ENCODE measurements at regions not wholly inside any gene's neighbourhood (a gene's known extent, or its start where the extent isn't known, plus 50 kb on each side); places are given as distances from the start of the nearest gene placed in this dataset.

DNA sequence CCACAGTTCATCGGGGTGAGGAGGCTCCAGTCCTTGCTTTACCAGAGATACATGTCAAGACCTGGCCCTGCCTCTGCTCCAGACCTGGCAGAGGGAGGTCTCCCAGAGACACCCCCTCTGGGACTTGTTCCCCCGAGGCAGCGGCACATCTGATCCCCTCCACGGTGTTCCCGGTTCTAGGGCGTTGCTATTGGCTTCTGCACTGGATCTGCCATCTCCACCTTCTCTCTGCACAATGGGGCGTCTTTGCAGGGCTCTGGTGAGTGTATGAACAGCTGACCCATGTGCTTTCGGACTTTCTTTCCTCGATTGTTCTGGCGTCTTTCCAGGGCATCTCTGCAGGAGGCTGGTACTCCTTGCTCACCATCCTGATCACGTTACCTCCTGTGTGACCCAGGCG is 930.4 kb downstream of the TBC1D22A start:
- TF ChIP-seq, protein P1, sequence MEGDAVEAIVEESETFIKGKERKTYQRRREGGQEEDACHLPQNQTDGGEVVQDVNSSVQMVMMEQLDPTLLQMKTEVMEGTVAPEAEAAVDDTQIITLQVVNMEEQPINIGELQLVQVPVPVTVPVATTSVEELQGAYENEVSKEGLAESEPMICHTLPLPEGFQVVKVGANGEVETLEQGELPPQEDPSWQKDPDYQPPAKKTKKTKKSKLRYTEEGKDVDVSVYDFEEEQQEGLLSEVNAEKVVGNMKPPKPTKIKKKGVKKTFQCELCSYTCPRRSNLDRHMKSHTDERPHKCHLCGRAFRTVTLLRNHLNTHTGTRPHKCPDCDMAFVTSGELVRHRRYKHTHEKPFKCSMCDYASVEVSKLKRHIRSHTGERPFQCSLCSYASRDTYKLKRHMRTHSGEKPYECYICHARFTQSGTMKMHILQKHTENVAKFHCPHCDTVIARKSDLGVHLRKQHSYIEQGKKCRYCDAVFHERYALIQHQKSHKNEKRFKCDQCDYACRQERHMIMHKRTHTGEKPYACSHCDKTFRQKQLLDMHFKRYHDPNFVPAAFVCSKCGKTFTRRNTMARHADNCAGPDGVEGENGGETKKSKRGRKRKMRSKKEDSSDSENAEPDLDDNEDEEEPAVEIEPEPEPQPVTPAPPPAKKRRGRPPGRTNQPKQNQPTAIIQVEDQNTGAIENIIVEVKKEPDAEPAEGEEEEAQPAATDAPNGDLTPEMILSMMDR (conservative IDR thresholded peaks at IDR 0.05), result no peak
- peaks cover 3% of the 10 kb centered on the region for H3K9me3 Mint-ChIP-seq
- no peak for DNase-seq (ENCODE audit: low read depth, low spot score)

DNA sequence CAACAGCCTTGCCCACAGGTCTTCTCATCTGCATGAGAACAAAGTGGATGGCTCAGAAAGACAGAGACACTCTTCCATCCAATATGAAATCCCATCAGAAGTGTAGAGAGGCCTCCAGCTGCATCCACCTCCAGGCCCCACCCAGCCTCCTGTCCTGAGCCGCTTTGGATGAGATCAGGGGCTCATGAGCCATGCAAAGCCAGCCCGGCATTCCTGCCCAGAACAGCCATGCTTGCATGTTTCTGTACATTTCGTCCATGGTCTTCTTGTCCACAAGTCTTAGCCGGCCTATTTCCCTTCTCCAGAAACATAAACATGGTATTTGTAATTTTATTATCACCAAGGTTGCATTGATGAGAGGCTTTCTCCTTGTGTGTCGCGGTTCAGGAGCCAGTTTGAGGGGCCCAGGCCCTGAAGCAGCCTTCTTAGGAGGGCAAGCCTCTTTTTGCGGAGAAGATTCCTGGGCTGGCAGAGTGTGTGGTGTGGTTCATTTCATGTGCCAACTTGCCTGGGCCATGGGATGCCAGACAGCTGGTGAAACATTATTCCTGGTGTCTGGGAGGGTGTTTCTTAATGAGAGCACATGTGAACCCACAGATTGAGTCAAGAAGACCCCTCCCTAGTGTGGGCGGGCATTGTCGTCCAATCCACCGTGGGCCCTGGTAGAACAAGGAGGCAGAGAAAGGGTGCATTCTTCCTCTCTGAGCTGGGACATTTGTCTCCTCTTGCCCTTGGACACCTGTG is 928.9 kb downstream of the TBC1D22A start:
- no peak for DNase-seq (ENCODE audit: low read depth, low spot score)
- H3K4me3 Mint-ChIP-seq, result no peak overlapping the region
- H3K4me1 Mint-ChIP-seq, result no peaks in the 10 kb centered on the region
- no peaks in the 10 kb centered on the region for H3K36me3 Mint-ChIP-seq (ENCODE audit: low read depth)
- H3K27ac Mint-ChIP-seq (ENCODE audit: unreplicated experiment), result no peak overlapping the region
- TF ChIP-seq, protein P1 (conservative IDR thresholded peaks at IDR 0.05), result no peak
- peaks cover 3% of the 10 kb centered on the region for H3K27me3 Mint-ChIP-seq (ENCODE audit: low read depth)
- peaks cover 6% of the 10 kb centered on the region for H3K9me3 Mint-ChIP-seq

More for the DNA sequence above, 930.4 kb downstream of the TBC1D22A start:
- Mint-ChIP-seq H3K4me1 (no peaks in the 10 kb centered on the region), H3K36me3 (ENCODE audit: low read depth) (no peaks in the 10 kb centered on the region), H3K4me3 (no peak overlapping the region), H3K27me3 (ENCODE audit: low read depth) (no peaks in the 10 kb centered on the region), H3K27ac (ENCODE audit: unreplicated experiment) (no peak overlapping the region)

DNA sequence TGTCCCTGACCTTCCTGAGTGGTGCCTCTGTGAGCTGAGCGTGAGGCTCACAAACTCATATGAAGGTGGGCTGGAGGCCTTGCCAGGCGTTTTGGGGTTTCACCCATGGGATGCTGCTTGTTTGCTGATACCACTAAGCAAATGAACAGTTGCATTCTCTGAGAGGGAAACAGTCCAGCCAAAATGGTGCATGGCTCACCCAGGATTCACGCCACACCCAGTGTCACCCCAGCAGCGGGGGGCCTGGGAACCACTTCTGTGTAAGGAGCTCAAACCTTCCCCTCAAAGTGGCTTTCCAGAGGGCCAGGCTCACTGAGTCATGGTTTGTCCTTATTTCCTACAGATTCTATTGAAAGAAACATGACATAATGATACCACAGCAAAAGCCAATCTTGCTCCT is 928.1 kb downstream of the TBC1D22A start:
- H3K27ac Mint-ChIP-seq (ENCODE audit: unreplicated experiment), result no peak overlapping the region
- peaks cover 7% of the 10 kb centered on the region for H3K9me3 Mint-ChIP-seq
- TF ChIP-seq, protein P1 (conservative IDR thresholded peaks at IDR 0.05), result no peak
- no peak overlapping the region for H3K4me3 Mint-ChIP-seq
- H3K4me1 Mint-ChIP-seq, result no peaks in the 10 kb centered on the region
- DNase-seq (ENCODE audit: low read depth, low spot score), result no peak
- peaks cover 1% of the 10 kb centered on the region for H3K36me3 Mint-ChIP-seq (ENCODE audit: low read depth)
- peaks cover 3% of the 10 kb centered on the region for H3K27me3 Mint-ChIP-seq (ENCODE audit: low read depth)

DNA sequence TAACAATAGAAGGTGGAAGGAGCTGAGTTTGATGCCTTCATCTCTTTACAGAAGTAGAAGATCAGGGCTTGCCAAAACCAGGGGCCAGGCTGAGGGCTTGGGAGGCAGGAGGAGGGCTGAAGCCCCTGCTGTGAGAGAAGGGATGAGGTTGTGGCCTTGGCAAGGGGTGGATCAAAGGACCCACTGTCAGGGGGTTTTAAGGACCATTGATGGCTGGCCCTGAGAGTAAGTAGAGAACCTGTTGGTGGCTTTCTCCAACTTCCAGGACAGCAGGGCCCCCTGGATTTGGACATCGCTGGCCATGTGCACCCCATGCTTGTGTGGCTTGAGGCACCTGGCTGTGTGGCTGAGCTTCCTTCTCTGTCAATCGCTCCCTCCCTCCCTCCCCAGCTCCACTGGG is 927.7 kb downstream of the TBC1D22A start:
- Mint-ChIP-seq H3K9me3 (peaks cover 10% of the 10 kb centered on the region), H3K36me3 (ENCODE audit: low read depth) (peaks cover 2% of the 10 kb centered on the region), H3K4me1 (no peaks in the 10 kb centered on the region), H3K27ac (ENCODE audit: unreplicated experiment) (no peak overlapping the region), H3K4me3 (no peak overlapping the region), H3K27me3 (ENCODE audit: low read depth) (peaks cover 3% of the 10 kb centered on the region)
- no peak for DNase-seq (ENCODE audit: low read depth, low spot score)
- TF ChIP-seq, protein P1 (conservative IDR thresholded peaks at IDR 0.05), result no peak

DNA sequence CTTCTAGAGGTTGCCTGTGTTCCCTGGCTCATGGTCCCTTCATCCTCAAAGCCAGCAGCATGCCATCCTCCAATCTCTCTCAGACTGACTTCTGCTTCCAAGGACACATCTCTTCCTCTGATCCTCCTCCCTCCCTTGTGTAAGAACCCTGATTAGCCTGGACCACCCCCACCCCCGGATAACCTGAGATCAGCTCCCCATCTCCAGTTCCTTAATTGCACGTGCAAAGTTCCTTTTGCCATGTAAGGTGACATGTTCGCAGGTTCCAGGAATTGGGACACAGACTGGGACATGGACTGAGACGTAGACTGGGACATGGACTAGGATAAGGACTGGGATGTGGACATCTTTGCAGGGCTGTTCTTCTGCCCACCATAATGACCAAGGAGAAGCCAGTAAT is 925.3 kb downstream of the TBC1D22A start:
- H3K9me3 Mint-ChIP-seq, result peaks cover 18% of the 10 kb centered on the region
- H3K4me3 Mint-ChIP-seq, result no peak overlapping the region
- no peaks in the 10 kb centered on the region for H3K4me1 Mint-ChIP-seq
- TF ChIP-seq, protein P1 (conservative IDR thresholded peaks at IDR 0.05), result no peak
- no peak for DNase-seq (ENCODE audit: low read depth, low spot score)
- no peak overlapping the region for H3K27ac Mint-ChIP-seq (ENCODE audit: unreplicated experiment)
- peaks cover 7% of the 10 kb centered on the region for H3K36me3 Mint-ChIP-seq (ENCODE audit: low read depth)
- H3K27me3 Mint-ChIP-seq (ENCODE audit: low read depth), result peaks cover 10% of the 10 kb centered on the region

Data from neural crest cell (in vitro differentiated cells).